Erythroblast (primary cell): ENCODE measurements at regions not wholly inside any gene's neighbourhood (a gene's known extent, or its start where the extent isn't known, plus 50 kb on each side); places are given as distances from the start of the nearest gene placed in this dataset.

Source experiments
- GATA1 ChIP-seq: IDR thresholded peaks from 2 replicates; pipeline ENCODE4 v1.6.1; 2011; ENCODE audit warnings: low read depth, mild to moderate bottlenecking, control low read depth, low read length, moderate library complexity
- POLR2A ChIP-seq: IDR thresholded peaks from 2 replicates; pipeline ENCODE4 v1.6.1; 2011; ENCODE audit warnings: mild to moderate bottlenecking, low read length

DNA sequence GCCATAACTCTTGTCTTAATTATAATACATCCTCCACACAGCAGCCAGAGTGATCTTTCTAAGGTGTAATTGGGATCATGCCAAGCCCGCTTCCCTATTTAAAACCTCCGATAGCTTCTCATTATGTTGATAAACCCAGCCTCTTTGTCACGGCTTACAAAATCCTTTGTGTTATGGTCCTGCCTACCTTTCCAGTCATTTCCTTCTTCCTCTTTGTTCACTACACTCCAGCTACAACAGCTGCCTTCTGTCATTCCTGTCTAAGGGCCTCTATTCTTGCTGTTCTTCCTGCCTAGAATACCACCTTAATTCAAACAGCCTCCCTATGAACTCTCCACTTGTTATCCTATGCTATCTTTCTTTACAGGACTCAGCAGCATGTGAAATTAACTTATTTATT lies 70.6 kb upstream of the CAPRIN1 start:
- TF ChIP-seq POLR2A (no peak), GATA1 (no peak)
